CD8-positive, alpha-beta memory T cell (primary cell): ENCODE measurements at regions not wholly inside any gene's neighbourhood (a gene's known extent, or its start where the extent isn't known, plus 50 kb on each side); places are given as distances from the start of the nearest gene placed in this dataset.

Experiments used
- CTCF ChIA-PET: fragments of 350-600 bp; sonication (Branson Sonifier 250); formaldehyde crosslinking; loops from one replicate; lab custom pipeline; 2021; ENCODE audit warnings: antibody characterized with exemption; lab: Charles Lee
- POLR2A ChIA-PET: fragments of 350-600 bp; sonication (Branson Sonifier 250); formaldehyde crosslinking; loops from one replicate; lab custom pipeline; 2021; ENCODE audit warnings: antibody characterized with exemption; lab: Charles Lee
- DNase-seq, 5 donors: peaks; one replicate each; pipeline versions ENCODE4 v3.0.0 to v3.0.0-alpha.2; 2020 to 2022; ENCODE audit warnings: mixed read lengths in 1 of 5
- H3K27ac ChIP-seq: one replicate; pipeline ENCODE4 v1.7.0; 2013; ENCODE audit warnings: low read depth, mild to moderate bottlenecking, low read length, moderate library complexity
- H3K27me3 ChIP-seq: 2 replicates; pipeline ENCODE4 v1.7.0; 2013; ENCODE audit warnings: low read length, mild to moderate bottlenecking; ENCODE audit not compliant: insufficient read depth, poor library complexity, severe bottlenecking
- H3K36me3 ChIP-seq: 2 replicates; pipeline ENCODE4 v1.7.0; 2013; ENCODE audit warnings: mild to moderate bottlenecking, low read length, moderate library complexity; ENCODE audit not compliant: insufficient read depth
- H3K4me1 ChIP-seq: 2 replicates; pipeline ENCODE4 v1.7.0; 2013; ENCODE audit warnings: mild to moderate bottlenecking, low read length, moderate library complexity; ENCODE audit not compliant: insufficient read depth
- H3K4me3 ChIP-seq: 2 replicates; pipeline ENCODE4 v1.7.0; 2013; ENCODE audit warnings: mild to moderate bottlenecking, low read length
- H3K9me3 ChIP-seq: 2 replicates; pipeline ENCODE4 v1.7.0; 2013; ENCODE audit warnings: mild to moderate bottlenecking, low read length
- H3K27ac Mint-ChIP-seq, 8 donors: one replicate each; pipeline ENCODE4 v1.8.0; 2020 to 2021; ENCODE audit warnings: mixed read lengths in 8 of 8, mild to moderate bottlenecking in 6 of 8, inconsistent platforms in 3 of 8, moderate library complexity in 3 of 8
- H3K27me3 Mint-ChIP-seq, 2 donors: one replicate each; pipeline ENCODE4 v1.8.0; 2020 to 2021; ENCODE audit warnings: mixed read lengths in 2 of 2, mild to moderate bottlenecking in 1 of 2, moderate library complexity in 1 of 2
- H3K36me3 Mint-ChIP-seq, 3 donors: one replicate each; pipeline ENCODE4 v1.8.0; 2020 to 2021; ENCODE audit warnings: mixed read lengths in 3 of 3, inconsistent platforms in 1 of 3, mild to moderate bottlenecking in 1 of 3
- H3K4me1 Mint-ChIP-seq, 3 donors: one replicate each; pipeline ENCODE4 v1.8.0; 2020 to 2021; ENCODE audit warnings: mixed read lengths in 3 of 3, inconsistent platforms in 1 of 3, mild to moderate bottlenecking in 1 of 3
- H3K4me3 Mint-ChIP-seq, 7 donors: one replicate each; pipeline ENCODE4 v1.8.0; 2020 to 2021; ENCODE audit warnings: mixed read lengths in 7 of 7, mild to moderate bottlenecking in 6 of 7, moderate library complexity in 4 of 7, inconsistent platforms in 2 of 7
- H3K9me3 Mint-ChIP-seq, 5 donors: one replicate each; pipeline ENCODE4 v1.8.0; 2020 to 2022; ENCODE audit warnings: mixed read lengths in 5 of 5, mild to moderate bottlenecking in 3 of 5, moderate library complexity in 2 of 5, inconsistent platforms in 1 of 5

DNA sequence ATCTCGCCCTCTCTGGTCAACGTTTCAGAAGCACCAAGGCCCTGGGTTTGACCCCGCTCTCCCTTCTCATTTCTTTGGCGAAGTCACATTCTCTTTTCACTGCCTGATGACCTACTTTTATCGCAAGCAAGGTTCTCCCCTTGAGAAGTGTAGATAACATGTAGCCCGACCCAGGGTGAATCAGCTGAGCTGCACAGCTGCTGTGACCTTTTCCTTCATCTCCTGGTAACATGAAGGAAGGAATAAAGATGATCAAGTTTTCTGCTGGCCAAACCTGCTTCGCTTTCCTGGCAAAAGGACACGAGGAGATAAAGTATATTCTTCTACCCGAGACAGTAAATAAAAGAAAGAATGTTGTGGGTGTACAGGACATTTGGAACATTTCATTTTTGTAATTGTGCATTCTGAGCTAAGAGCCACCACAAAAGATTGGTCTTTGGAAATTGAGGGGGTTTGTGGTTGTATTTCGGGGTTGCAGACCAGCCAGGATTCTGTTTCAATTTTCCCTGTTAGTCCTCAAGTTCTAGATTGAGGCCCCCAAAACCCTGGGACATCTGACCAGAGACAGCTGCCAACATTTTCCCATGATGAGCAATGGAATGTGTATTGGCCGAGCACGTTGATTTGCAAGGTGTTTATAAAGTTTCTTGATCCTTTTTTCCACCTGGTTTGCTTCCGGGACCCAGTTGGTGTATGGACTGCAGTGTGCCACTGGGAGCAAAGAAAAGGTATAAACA, 155.1 kb upstream of the ZNF462 start:
- Mint-ChIP-seq H3K4me3 (no peak overlapping the region), H3K36me3 (no peaks in the 10 kb centered on the region), H3K9me3 (peaks cover 4 to 8% (median 7%) of the 10 kb centered on the region in 5 donors), H3K27ac (no peak overlapping the region), H3K27me3 (no peaks in the 10 kb centered on the region), H3K4me1 (no peaks in the 10 kb centered on the region)
- CTCF ChIA-PET = no interaction called here
- no peaks in the 10 kb centered on the region for H3K9me3 ChIP-seq
- no peaks in the 10 kb centered on the region for H3K4me1 ChIP-seq
- no peak overlapping the region for H3K4me3 ChIP-seq
- H3K27me3 ChIP-seq = no peaks in the 10 kb centered on the region
- H3K36me3 ChIP-seq = no peaks in the 10 kb centered on the region
- POLR2A ChIA-PET = no interaction called here
- H3K27ac ChIP-seq = no peak overlapping the region
- no peak for DNase-seq

DNA sequence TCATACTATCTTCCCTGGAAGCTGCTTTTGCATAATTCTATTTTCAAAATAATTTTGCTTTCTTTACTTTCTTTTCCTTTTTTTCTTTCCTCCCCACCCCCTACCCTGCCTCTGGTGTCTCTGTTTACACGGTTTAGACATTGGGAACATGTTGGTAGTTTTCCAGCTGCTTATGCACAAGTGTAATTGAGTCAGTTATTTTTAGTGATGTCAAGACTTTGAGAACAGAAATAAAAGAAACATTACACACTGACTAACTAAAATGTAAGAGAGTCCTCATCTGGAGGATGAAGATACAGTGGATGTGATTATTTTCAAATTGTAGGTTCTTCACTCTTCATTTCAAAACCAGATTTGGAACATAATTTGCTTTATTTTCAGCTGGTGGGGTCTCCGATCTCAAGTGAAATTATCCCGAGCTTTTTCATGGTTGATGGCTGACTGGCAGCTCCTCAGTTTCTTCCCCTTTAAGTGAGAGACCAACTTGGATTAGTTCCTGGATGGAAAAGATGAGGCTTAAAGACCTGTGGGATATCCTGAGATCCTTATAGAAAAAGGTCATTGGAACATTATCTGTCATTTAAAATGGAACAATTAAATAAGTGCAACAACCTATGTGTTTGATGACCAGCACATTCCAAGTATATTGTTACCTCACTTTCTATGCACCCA, 154.4 kb upstream of the ZNF462 start:
- ChIA-PET POLR2A (no interaction called here), CTCF (no interaction called here)
- Histone ChIP-seq H3K36me3 (no peaks in the 10 kb centered on the region), H3K9me3 (no peaks in the 10 kb centered on the region), H3K4me3 (no peak overlapping the region), H3K27me3 (no peaks in the 10 kb centered on the region), H3K27ac (no peak overlapping the region), H3K4me1 (no peaks in the 10 kb centered on the region)
- Mint-ChIP-seq H3K27me3 (no peaks in the 10 kb centered on the region), H3K4me3 (no peak overlapping the region), H3K9me3 (peaks cover 6 to 11% (median 8%) of the 10 kb centered on the region in 5 donors), H3K36me3 (no peaks in the 10 kb centered on the region), H3K4me1 (no peaks in the 10 kb centered on the region), H3K27ac (no peak overlapping the region)
- no peak for DNase-seq

DNA sequence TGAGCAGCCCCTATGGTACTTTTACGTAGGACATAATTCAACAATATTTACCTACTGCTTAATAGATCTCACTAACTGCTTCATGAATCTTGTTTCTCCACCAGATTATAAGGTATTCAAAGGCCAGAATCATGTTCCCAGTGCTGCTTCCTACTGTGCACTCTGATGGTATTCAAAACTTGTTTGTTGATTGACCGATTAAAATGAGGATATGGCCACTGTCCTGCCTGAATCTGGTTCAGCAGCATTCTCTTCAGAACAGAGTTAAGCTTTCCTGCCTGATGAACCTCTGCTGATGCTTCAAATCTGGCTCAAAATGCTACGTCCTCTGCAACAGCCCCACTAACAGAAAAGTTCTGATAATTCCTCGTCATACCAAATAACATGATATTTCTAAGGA, 150.7 kb upstream of the ZNF462 start:
- no peak for DNase-seq
- CTCF ChIA-PET = no interaction called here
- Histone ChIP-seq H3K27me3 (no peaks in the 10 kb centered on the region), H3K4me1 (no peaks in the 10 kb centered on the region), H3K36me3 (no peaks in the 10 kb centered on the region), H3K27ac (no peak overlapping the region), H3K4me3 (no peak overlapping the region), H3K9me3 (no peaks in the 10 kb centered on the region)
- H3K36me3 Mint-ChIP-seq = no peaks in the 10 kb centered on the region
- no peaks in the 10 kb centered on the region for H3K4me1 Mint-ChIP-seq
- H3K9me3 Mint-ChIP-seq = peaks cover 0 to 6% (median 3%) of the 10 kb centered on the region in 5 donors
- no peaks in the 10 kb centered on the region for H3K27me3 Mint-ChIP-seq
- POLR2A ChIA-PET = no interaction called here
- H3K27ac Mint-ChIP-seq = no peak overlapping the region
- no peak overlapping the region for H3K4me3 Mint-ChIP-seq

DNA sequence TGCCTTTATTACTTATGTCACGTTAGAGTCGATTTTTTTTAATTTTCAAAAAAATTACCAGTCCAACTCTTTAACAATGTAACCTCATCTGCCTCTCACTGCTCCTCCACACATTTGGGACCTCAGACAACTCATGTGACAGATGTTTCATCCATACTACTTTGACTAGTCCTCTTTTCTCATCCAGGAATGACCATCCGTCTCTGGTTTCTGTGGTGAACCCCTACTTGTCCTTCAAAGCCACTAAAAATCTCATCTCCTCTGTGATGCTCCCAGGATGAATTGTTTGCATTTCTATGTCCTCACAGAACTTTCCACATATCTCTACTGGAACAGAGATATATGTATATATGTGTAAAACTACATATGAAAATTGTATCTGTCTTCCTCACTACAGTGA, 149.8 kb upstream of the ZNF462 start:
- H3K27ac Mint-ChIP-seq = no peak overlapping the region
- no peak overlapping the region for H3K4me3 Mint-ChIP-seq
- H3K27ac ChIP-seq = no peak overlapping the region
- H3K9me3 ChIP-seq = no peaks in the 10 kb centered on the region
- ChIA-PET POLR2A (no interaction called here), CTCF (no interaction called here)
- H3K36me3 Mint-ChIP-seq = no peaks in the 10 kb centered on the region
- H3K4me1 ChIP-seq = no peaks in the 10 kb centered on the region
- no peak for DNase-seq
- peaks cover 0 to 3% (median 3%) of the 10 kb centered on the region in 5 donors for H3K9me3 Mint-ChIP-seq
- no peaks in the 10 kb centered on the region for H3K4me1 Mint-ChIP-seq
- no peak overlapping the region for H3K4me3 ChIP-seq
- H3K27me3 ChIP-seq = no peaks in the 10 kb centered on the region
- peaks cover 0 to 1% of the 10 kb centered on the region in 2 donors for H3K27me3 Mint-ChIP-seq
- no peaks in the 10 kb centered on the region for H3K36me3 ChIP-seq

DNA sequence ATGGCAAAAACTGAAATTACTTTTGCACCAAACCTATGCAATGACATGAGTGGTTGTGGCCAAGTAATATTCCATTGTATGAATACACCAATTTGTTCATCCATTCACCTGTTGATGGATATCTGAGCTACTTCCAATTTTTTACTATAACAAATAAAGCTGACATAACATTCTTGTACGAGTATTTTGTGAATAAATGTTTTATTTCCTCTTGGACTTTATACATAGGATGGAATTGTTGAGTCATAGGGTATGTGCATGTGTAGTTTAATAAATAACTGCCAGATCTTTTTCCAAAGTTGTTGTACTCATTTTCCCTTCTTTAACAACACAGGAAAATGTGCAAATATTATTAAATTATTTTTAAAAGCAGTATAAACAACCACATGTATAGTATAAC, 146.1 kb upstream of the ZNF462 start:
- Histone ChIP-seq H3K4me3 (no peak overlapping the region), H3K27ac (no peak overlapping the region), H3K4me1 (no peaks in the 10 kb centered on the region), H3K36me3 (no peaks in the 10 kb centered on the region), H3K27me3 (no peaks in the 10 kb centered on the region), H3K9me3 (no peaks in the 10 kb centered on the region)
- no peaks in the 10 kb centered on the region for H3K4me1 Mint-ChIP-seq
- ChIA-PET POLR2A (no interaction called here), CTCF (no interaction called here)
- no peak overlapping the region for H3K27ac Mint-ChIP-seq
- no peaks in the 10 kb centered on the region for H3K36me3 Mint-ChIP-seq
- no peak for DNase-seq
- peaks cover 3 to 15% (median 6%) of the 10 kb centered on the region in 5 donors for H3K9me3 Mint-ChIP-seq
- peaks cover 0 to 1% of the 10 kb centered on the region in 2 donors for H3K27me3 Mint-ChIP-seq
- H3K4me3 Mint-ChIP-seq = no peak overlapping the region

DNA sequence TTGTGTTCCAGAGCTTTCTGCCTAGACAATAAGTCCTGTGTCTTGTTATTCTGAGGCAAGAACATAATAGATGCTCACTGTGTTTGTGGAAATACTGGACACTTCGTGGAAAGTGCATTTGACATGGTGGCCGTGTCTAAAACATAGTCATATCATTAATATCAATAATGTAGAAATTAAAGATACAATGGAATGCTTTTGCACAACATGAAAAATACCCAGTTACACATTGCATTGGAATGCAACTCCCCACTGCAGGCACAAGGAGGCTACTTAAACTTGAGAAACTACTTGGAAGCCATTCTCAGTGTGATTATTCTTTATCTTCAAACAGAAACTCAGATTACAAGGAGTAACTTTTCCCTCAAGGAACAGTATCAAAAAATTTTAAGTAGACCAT, 145.3 kb upstream of the ZNF462 start:
- ChIA-PET POLR2A (no interaction called here), CTCF (no interaction called here)
- Histone ChIP-seq H3K27me3 (no peaks in the 10 kb centered on the region), H3K4me1 (no peaks in the 10 kb centered on the region), H3K36me3 (no peaks in the 10 kb centered on the region), H3K9me3 (no peaks in the 10 kb centered on the region), H3K4me3 (no peak overlapping the region), H3K27ac (no peak overlapping the region)
- peaks cover 3 to 15% (median 6%) of the 10 kb centered on the region in 5 donors for H3K9me3 Mint-ChIP-seq
- H3K4me3 Mint-ChIP-seq = no peak overlapping the region
- H3K36me3 Mint-ChIP-seq = no peaks in the 10 kb centered on the region
- H3K27me3 Mint-ChIP-seq = peaks cover 0 to 1% of the 10 kb centered on the region in 2 donors
- H3K4me1 Mint-ChIP-seq = no peaks in the 10 kb centered on the region
- no peak for DNase-seq
- H3K27ac Mint-ChIP-seq = no peak overlapping the region

DNA sequence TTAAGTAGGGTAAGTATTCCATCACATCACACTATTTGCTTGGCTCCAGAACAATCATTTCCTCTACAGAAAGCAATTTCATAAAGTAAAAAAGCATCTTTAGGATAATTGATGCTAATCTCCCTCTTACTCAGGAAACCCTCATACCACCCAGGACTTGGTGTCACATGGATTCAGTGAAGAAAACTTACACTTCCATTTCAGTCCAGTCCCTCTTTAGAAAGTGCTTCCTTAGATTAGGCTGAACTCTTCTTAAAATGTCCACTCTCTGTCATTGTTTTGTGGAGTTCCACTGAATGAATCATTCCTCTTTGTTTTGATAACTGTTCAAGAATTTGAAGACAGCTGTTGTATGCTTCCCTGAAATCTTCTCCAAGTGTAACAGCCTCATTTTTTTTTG, 144.0 kb upstream of the ZNF462 start:
- no peaks in the 10 kb centered on the region for H3K4me1 ChIP-seq
- ChIA-PET CTCF (no interaction called here), POLR2A (no interaction called here)
- Mint-ChIP-seq H3K4me1 (no peaks in the 10 kb centered on the region), H3K9me3 (peaks cover 1 to 12% (median 6%) of the 10 kb centered on the region in 5 donors), H3K4me3 (no peak overlapping the region), H3K27ac (no peak overlapping the region), H3K36me3 (no peaks in the 10 kb centered on the region), H3K27me3 (peaks cover 0 to 1% of the 10 kb centered on the region in 2 donors)
- no peaks in the 10 kb centered on the region for H3K27me3 ChIP-seq
- H3K27ac ChIP-seq = no peak overlapping the region
- no peak overlapping the region for H3K4me3 ChIP-seq
- no peaks in the 10 kb centered on the region for H3K9me3 ChIP-seq
- no peak for DNase-seq
- no peaks in the 10 kb centered on the region for H3K36me3 ChIP-seq

DNA sequence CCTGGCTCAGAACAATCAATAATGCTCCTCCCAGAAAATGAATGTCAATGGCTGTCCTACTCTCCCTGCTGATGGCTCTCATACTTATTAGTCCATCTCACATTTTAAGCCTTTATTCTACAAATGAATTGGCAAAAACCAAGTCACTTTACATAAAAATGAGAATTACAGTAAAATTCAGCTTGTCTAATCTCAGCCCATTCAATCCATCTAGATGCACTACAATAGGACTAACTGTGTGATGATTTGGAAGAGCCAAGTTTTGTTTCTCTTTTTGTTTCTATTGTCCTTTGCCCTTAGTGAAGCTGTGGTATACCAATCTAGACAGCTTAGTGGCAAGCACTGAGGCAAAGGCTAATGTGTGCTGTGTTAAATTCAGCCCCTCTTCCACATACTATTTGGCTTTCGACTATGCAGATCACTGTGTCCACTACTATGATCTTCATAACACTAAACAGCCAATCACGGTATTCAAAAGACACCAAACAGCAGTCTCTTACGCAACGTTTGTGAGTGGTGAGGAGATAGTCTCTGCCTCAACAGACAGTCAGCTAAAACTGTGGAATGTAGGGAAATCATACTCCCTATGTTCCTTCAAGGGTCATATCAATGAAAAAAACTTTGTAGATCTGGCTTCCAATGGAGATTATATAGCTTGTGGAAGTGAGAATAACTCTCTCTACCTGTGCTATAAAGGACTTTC, 140.8 kb upstream of the ZNF462 start:
- CTCF ChIA-PET = no interaction called here
- Mint-ChIP-seq H3K36me3 (no peaks in the 10 kb centered on the region), H3K4me3 (no peak overlapping the region), H3K9me3 (peaks cover 0 to 17% (median 6%) of the 10 kb centered on the region in 5 donors), H3K4me1 (no peaks in the 10 kb centered on the region), H3K27ac (no peak overlapping the region), H3K27me3 (peaks cover 0 to 1% of the 10 kb centered on the region in 2 donors)
- Histone ChIP-seq H3K27me3 (no peaks in the 10 kb centered on the region), H3K36me3 (no peaks in the 10 kb centered on the region), H3K4me3 (no peak overlapping the region), H3K9me3 (no peaks in the 10 kb centered on the region), H3K4me1 (no peaks in the 10 kb centered on the region), H3K27ac (no peak overlapping the region)
- POLR2A ChIA-PET = no interaction called here
- no peak for DNase-seq
